ENCODE measurements at regions not wholly inside any gene's neighbourhood (a gene's known extent, or its start where the extent isn't known, plus 50 kb on each side); places are given as distances from the start of the nearest gene placed in this dataset.

GRCh38 chr9:118108971-118109370 lies 404.8 kb downstream of the TLR4 start:
- Histone ChIP-seq H3K27ac (no peak overlapping the region), H3K27me3 (no peaks in the 10 kb centered on the region), H3K4me1 (no peaks in the 10 kb centered on the region), H3K9me3 (no peaks in the 10 kb centered on the region), H3K4me3 (no peak overlapping the region), H3K36me3 (no peaks in the 10 kb centered on the region)
- ATAC-seq (ENCODE audit: low FRiP score in 2 of 2) = no peak
- TF ChIP-seq, protein P1, sequence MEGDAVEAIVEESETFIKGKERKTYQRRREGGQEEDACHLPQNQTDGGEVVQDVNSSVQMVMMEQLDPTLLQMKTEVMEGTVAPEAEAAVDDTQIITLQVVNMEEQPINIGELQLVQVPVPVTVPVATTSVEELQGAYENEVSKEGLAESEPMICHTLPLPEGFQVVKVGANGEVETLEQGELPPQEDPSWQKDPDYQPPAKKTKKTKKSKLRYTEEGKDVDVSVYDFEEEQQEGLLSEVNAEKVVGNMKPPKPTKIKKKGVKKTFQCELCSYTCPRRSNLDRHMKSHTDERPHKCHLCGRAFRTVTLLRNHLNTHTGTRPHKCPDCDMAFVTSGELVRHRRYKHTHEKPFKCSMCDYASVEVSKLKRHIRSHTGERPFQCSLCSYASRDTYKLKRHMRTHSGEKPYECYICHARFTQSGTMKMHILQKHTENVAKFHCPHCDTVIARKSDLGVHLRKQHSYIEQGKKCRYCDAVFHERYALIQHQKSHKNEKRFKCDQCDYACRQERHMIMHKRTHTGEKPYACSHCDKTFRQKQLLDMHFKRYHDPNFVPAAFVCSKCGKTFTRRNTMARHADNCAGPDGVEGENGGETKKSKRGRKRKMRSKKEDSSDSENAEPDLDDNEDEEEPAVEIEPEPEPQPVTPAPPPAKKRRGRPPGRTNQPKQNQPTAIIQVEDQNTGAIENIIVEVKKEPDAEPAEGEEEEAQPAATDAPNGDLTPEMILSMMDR (IDR thresholded peaks at IDR 0.05) = no peak
- TF ChIP-seq POLR2A (IDR thresholded peaks at IDR 0.05) (no peak), POLR2AphosphoS5 (IDR thresholded peaks at IDR 0.05) (no peak), EP300 (IDR thresholded peaks at IDR 0.05) (no peak)
- DNase-seq = no peak
- WGBS, 2 donors = 96 to 100% methylated on average over 1 of the region's 1 CpG

GRCh38 chr9:118109542-118109941 lies 405.3 kb downstream of the TLR4 start:
- DNase-seq = no peak
- no peak overlapping the region for H3K27ac ChIP-seq
- H3K36me3 ChIP-seq = no peaks in the 10 kb centered on the region
- TF ChIP-seq EP300 (IDR thresholded peaks at IDR 0.05) = no peak
- ATAC-seq (ENCODE audit: low FRiP score in 2 of 2) = no peak
- H3K27me3 ChIP-seq = no peaks in the 10 kb centered on the region
- H3K9me3 ChIP-seq = no peaks in the 10 kb centered on the region
- no peak overlapping the region for H3K4me3 ChIP-seq
- 55 to 70% methylated on average over 3 of the region's 3 CpGs for WGBS, 2 donors
- H3K4me1 ChIP-seq = no peaks in the 10 kb centered on the region

DNA sequence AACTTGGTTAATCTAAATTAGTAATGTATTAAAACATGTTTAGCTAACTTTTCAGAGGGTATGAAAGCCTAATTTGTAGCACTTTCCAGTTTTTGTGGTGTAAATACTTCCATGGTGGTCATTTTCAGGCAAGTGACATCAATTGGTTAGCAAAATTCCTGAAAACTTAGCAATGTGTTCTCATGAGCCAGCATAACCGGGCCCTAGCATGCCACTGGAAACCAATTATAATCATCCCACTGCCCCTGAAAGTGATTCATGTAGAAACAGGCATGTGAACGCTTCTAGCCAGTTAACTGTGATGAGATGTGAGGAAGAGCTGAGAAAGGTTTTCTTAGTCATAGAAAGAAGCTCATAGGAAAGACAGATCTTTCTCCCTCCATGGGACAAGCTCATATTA lies 417.2 kb downstream of the TLR4 start:
- TF ChIP-seq EP300 (IDR thresholded peaks at IDR 0.05) (no peak), POLR2A (IDR thresholded peaks at IDR 0.05) (no peak), POLR2AphosphoS5 (IDR thresholded peaks at IDR 0.05) (no peak)
- TF ChIP-seq, protein P1 (IDR thresholded peaks at IDR 0.05) = no peak
- no peak overlapping the region for H3K27ac ChIP-seq
- H3K4me1 ChIP-seq = no peaks in the 10 kb centered on the region
- no peak for ATAC-seq (ENCODE audit: low FRiP score in 2 of 2)
- H3K27me3 ChIP-seq = no peaks in the 10 kb centered on the region
- WGBS, 2 donors = 69 to 72% methylated on average over 2 of the region's 2 CpGs
- H3K4me3 ChIP-seq = no peak overlapping the region
- no peaks in the 10 kb centered on the region for H3K9me3 ChIP-seq
- no peaks in the 10 kb centered on the region for H3K36me3 ChIP-seq
- DNase-seq = no peak

DNA sequence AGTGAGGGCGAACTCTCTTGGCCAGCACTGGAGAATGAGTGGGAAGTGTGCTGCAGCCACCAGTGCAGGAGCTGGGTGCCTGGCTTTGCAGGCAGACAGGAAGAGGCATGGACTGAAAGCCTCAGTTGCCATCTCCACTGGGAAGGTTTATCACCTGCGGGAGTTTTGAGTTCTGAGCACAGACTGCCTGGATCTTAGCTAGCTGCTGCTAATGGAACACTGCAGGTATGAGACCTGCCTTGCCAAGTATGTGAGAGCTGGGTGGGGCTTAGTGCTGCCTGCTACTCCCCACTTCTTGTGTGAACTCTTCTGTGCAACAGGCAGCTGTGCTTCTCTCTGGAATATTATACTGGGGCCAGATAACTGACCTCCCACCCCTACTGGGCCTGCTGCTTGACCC lies 424.1 kb downstream of the TLR4 start:
- DNase-seq (no peak), ATAC-seq (ENCODE audit: low FRiP score in 2 of 2) (no peak)
- 79 to 86% methylated on average over 1 to 2 of the region's 2 CpGs for WGBS, 2 donors
- Histone ChIP-seq H3K27me3 (no peaks in the 10 kb centered on the region), H3K36me3 (no peaks in the 10 kb centered on the region), H3K4me3 (no peak overlapping the region), H3K9me3 (no peaks in the 10 kb centered on the region), H3K4me1 (no peaks in the 10 kb centered on the region), H3K27ac (no peak overlapping the region)
- no peak for TF ChIP-seq POLR2A (IDR thresholded peaks at IDR 0.05)
- TF ChIP-seq EP300 (IDR thresholded peaks at IDR 0.05) = no peak
- no peak for TF ChIP-seq POLR2AphosphoS5 (IDR thresholded peaks at IDR 0.05)
- TF ChIP-seq, protein P1 (IDR thresholded peaks at IDR 0.05) = no peak

DNA sequence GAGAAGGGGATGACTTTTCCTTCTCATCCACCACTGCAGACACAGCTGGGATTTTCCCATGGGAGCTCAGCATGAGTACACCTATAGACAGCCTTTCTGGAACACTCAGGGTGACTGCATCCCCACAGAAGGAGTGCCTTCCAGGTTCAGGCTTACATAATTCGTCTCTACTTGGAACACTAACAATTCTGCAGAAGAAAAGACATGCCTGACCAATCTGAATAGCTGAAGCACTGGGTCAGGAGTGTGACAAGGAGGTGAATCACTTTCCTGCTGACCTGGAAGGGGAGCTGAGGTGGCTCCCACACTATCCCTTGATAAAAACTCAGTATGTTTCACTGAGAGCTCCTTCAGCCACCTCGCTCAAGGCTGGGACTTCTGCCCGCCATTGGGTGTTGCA lies 425.3 kb downstream of the TLR4 start:
- no peak for TF ChIP-seq POLR2AphosphoS5 (IDR thresholded peaks at IDR 0.05)
- TF ChIP-seq, protein P1 (IDR thresholded peaks at IDR 0.05) = no peak
- DNase-seq = no peak
- no peak overlapping the region for H3K4me3 ChIP-seq
- no peak for ATAC-seq (ENCODE audit: low FRiP score in 2 of 2)
- no peaks in the 10 kb centered on the region for H3K4me1 ChIP-seq
- H3K9me3 ChIP-seq = no peaks in the 10 kb centered on the region
- H3K27ac ChIP-seq = no peak overlapping the region
- no peaks in the 10 kb centered on the region for H3K27me3 ChIP-seq
- WGBS, 2 donors = 77 to 87% methylated on average over 3 of the region's 3 CpGs
- H3K36me3 ChIP-seq = no peaks in the 10 kb centered on the region

Measured in upper lobe of left lung (tissue), 6 donors.